ENCODE measurements at regions not wholly inside any gene's neighbourhood (a gene's known extent, or its start where the extent isn't known, plus 50 kb on each side); places are given as distances from the start of the nearest gene placed in this dataset.
A peak's percentile ranks its signal among the peaks of the same experiment; 100 is the strongest.

GRCh38 chr12:87150969-87151662 is 878.1 kb downstream of the C12orf50 start:
- DNase-seq (ENCODE audit: low read depth) = no peak
- H3K4me3 ChIP-seq (ENCODE audit: low read length) = no peak overlapping the region
- peak; percentile 17 for TF ChIP-seq CTCF (conservative IDR thresholded peaks at IDR 0.05; ENCODE audit: low read depth, low read length)

DNA sequence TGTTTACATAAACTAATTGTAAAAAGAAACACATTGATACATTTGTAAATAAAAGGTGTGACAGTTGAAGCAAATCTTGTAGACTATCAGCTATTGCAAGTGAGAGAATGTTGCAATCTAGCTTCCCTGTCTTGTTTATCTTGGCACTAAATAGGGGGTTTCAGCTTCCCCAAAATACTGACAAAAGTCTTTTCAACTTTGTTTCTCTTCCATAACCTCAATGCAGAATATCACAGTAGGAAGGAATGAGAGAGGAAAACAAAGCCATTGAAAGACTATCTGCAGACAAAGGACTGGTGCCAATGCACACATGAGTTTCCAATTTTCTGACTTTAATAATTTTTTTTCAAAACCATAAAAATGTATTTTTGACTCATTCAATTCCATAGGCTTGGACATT is 886.2 kb upstream of the MGAT4C start:
- no peak for DNase-seq (ENCODE audit: low read depth)
- no peak for TF ChIP-seq CTCF (conservative IDR thresholded peaks at IDR 0.05; ENCODE audit: low read depth, low read length)
- H3K4me3 ChIP-seq (ENCODE audit: low read length) = no peak overlapping the region

DNA sequence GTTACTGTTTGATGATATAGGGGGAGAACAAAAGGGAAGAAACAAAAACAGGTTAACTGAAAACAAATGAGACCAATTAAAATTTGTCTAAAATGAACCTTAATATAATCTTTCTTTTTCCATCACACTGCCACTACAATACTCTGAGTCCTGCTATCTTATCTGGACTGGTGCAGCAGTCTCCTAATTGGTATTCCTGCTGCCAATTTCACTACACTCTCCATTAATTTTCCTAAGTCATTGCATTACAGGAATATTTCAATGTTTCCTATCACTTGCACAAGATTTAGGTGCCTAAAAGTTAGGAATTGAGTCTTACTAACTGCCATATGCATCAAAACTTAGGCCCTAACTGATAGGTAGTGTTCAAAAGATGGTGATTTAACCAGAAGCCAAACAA is 884.9 kb upstream of the MGAT4C start:
- no peak overlapping the region for H3K4me3 ChIP-seq (ENCODE audit: low read length)
- DNase-seq (ENCODE audit: low read depth) = no peak
- no peak for TF ChIP-seq CTCF (conservative IDR thresholded peaks at IDR 0.05; ENCODE audit: low read depth, low read length)

- no peak for TF ChIP-seq CTCF (conservative IDR thresholded peaks at IDR 0.05; ENCODE audit: low read depth, low read length)
- peak; percentile 41 for DNase-seq (ENCODE audit: low read depth)
- no peak overlapping the region for H3K4me3 ChIP-seq (ENCODE audit: low read length)
Measured at GRCh38 chr12:87140262-87140661, 884.1 kb upstream of the MGAT4C start.

- DNase-seq (ENCODE audit: low read depth) = no peak
- no peak for TF ChIP-seq CTCF (conservative IDR thresholded peaks at IDR 0.05; ENCODE audit: low read depth, low read length)
- H3K4me3 ChIP-seq (ENCODE audit: low read length) = no peak overlapping the region
Measured at GRCh38 chr12:87137220-87137619, 881.0 kb upstream of the MGAT4C start.

- TF ChIP-seq CTCF (conservative IDR thresholded peaks at IDR 0.05; ENCODE audit: low read depth, low read length) = no peak
- DNase-seq (ENCODE audit: low read depth) = no peak
- no peak overlapping the region for H3K4me3 ChIP-seq (ENCODE audit: low read length)
Measured at GRCh38 chr12:87136330-87136976, 880.3 kb upstream of the MGAT4C start.

- DNase-seq (ENCODE audit: low read depth) = no peak
- no peak overlapping the region for H3K4me3 ChIP-seq (ENCODE audit: low read length)
- no peak for TF ChIP-seq CTCF (conservative IDR thresholded peaks at IDR 0.05; ENCODE audit: low read depth, low read length)
Measured at GRCh38 chr12:87127272-87127671, 871.1 kb upstream of the MGAT4C start.

Measured in retinal pigment epithelial cell (primary cell).